Activated CD4-positive, CD25-positive, alpha-beta regulatory T cell treated with anti-CD3 and anti-CD28 coated beads, Interleukin-2, amount 50 U/mL, for 24 hours (primary cell): ENCODE measurements at regions not wholly inside any gene's neighbourhood (a gene's known extent, or its start where the extent isn't known, plus 50 kb on each side); places are given as distances from the start of the nearest gene placed in this dataset.
"Not testable (repeated sequence)": the region's sequence is repeated elsewhere in the genome, so short reads cannot be mapped to it uniquely, and the experiment has no call there.

Experiments
- ATAC-seq, 2 donors: fragments of 150-1000 bp; cut with Tn5 transposase; one replicate each; pipeline ENCODE4 v1.10.0; 2021; ENCODE audit warnings: mild to moderate bottlenecking in 1 of 2, moderate library complexity in 1 of 2

- ATAC-seq = no peak
These were observed 238.8 kb downstream of the IKZF2 start for GRCh38 chr2:212912445-212913103.

DNA sequence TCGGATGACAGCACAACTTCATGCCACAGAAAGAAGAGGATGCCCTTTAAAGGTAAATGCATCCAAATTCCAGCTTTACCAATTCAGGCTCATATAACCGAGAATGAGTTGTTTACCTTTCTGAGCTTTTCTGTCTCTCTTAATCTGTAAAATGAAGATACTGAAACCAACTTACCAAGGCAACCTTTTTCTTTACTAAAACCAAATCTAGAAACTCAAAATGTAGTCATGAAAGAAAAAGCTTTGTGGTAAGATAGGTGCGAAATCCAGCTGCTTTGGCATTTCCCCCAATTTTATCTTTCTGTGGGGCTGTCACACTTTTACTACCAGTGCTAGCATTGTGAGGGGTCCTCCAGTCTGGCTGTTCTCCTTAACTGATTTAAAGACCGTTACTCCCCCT is 240.4 kb downstream of the IKZF2 start:
- peak in 1 of 2 donors; percentile 14 for ATAC-seq

DNA sequence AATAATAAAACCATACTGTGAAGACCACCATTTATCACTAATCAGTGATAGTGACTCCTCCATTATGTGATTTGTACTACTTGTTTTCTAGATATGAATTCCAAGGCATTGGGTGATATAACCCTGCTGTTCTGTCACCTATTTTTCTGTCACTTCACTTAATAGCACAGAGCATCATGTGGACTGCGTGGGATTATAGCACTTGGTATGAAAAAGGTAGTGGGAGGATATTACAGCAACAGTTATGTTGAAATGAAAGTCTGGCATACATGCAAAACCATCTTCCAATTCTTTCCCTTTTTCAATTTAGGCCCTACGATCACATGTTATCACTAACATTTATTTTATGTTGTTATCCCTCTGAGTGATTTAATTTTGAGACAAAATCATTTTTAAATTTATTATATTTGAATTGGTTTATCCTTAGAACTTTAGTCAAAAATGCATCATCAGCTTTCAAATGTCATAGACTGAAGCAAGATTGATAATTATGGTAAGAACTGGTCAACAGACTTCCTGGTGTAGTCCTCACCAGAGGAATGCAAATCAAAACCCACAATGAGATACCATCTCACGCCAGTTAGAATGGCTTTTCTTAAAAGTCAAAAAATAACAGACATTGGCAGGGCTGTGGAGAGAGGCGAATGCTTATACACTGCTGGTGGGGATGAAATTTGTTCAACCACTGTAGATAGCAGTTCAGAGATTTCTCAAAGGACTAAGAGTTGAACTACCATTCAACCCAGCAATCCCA is 242.6 kb downstream of the IKZF2 start:
- no peak for ATAC-seq

- ATAC-seq = no peak
These were observed 243.4 kb downstream of the IKZF2 start for GRCh38 chr2:212908031-212908430.

- no peak for ATAC-seq
These were observed 244.8 kb downstream of the IKZF2 start for GRCh38 chr2:212906620-212907019.

DNA sequence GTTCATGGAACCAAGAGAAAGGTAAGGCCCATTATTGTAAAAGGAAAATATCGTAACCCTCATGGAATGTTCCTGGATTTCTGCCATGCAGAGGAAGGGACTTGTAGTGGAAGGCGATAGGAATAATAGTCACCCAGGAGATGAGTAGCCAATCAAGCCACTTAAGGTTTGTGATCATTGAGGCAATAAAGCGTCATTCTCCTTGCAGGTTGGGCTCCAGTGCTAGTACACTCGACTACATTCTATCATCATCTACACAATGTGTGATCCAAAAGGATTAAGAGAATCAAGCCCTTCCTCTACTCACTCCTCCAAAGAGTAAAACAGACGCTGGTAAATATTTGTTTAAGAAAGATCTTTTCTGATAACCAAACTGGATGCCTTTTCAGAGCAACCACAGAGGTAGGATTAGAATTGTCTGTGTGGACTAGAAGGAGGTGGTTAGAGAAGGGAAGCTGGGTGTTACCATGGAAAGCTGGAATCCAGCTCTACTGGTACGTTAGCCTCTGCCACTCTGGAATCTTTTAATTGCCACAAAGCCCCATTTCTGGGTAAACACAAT is 245.7 kb downstream of the IKZF2 start:
- no peak for ATAC-seq

GRCh38 chr2:212904646-212905045 is 246.8 kb downstream of the IKZF2 start:
- no peak for ATAC-seq

- no peak for ATAC-seq
These were observed 248.0 kb downstream of the IKZF2 start for GRCh38 chr2:212903413-212903812.

DNA sequence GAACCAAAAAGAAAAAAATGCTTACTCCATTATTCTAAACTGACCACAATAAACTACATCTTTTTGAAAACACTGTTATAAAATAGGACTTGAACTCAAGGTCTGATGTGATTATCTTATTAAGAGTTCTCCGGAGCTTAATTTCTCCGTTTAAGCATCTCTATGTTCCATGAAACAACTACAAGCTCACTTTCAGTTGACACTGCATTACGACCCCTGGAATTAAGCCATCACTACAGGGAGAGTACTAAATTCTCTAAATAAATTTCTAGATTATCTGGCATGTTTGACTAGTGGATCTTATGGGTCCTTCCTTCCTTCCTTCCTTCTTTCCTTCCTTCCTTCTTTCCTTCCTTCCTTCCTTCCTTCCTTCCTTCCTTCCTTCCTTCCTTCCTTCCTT is 249.0 kb downstream of the IKZF2 start:
- no peak for ATAC-seq

- ATAC-seq = no peak
These were observed 249.7 kb downstream of the IKZF2 start for GRCh38 chr2:212901604-212902275.

- no peak for ATAC-seq
These were observed 250.7 kb downstream of the IKZF2 start for GRCh38 chr2:212900715-212901114.

DNA sequence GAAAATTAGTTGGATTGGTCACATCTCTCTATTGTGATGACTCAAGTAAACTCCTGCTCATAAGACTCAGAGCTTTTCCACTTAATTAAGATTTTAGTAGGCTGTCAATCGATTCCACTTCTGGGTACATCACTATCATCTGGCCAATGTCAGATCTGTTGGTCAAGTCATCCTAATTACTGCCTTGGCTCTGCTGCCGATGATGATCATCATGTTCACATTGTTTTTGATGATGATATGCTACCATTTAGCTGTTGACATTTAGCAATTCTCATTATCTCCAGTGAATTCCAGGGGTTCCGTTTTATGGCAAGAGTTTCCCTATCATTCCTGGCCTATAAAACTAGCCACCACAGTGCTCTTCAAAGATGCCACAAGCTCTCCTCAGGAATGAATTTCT is 253.4 kb downstream of the IKZF2 start:
- ATAC-seq = no peak

- ATAC-seq = no peak
These were observed 254.1 kb downstream of the IKZF2 start for GRCh38 chr2:212897296-212897695.

DNA sequence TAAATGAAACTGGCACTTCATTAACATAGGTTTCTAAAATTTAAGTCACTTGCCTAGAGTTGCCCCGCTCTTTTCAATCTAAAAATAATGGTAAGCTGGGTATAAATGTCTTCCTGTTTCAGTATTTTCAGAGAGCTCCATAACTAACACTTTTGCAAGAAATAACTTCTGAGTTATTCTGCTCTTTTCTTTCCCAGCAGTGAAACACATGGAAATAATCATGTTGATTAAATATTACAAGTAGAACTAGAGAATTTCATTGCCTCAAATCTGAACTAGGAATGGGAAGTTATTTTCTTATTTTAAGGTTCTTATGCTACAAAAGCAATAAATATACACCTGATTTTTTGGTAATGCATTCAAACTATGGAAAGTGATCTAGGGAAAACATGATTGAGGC is 257.4 kb downstream of the IKZF2 start:
- no peak for ATAC-seq

DNA sequence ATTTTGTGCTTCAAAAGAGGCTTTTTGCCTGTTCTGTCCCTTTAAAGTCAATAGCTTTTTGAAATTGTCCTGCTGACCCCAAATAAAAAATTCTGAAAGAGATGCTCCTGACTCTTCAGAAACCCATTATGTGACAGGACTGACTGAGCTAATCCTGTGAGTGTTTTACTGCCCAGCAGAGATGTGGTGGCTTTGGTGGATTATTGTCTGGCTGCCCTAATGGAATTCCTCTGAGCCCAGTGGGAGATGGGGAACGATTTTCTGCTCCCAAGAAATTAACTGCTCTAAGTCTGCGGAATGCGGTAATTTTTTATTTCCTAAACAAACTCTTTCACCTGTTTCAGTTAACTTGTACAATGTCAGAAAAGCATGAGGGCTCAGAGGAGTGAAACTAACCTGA is 258.2 kb downstream of the IKZF2 start:
- ATAC-seq = no peak

DNA sequence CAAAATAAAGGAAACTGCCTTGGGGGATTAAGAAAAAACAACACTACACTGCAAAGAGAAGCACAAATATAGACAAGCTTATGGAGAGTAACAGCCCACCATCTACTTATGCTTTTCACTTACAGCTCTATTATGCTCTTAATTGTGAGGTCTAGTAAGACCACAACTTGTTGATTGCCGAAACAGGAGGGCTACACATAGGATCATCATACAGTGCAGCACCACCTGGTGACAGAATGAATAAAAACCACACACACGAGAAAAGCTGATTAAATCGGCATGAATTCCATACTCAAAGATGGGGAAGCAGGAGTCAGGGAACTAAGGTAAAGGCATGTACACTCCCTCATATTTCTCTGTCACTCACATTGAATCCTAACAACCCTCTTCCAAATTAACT is 259.2 kb downstream of the IKZF2 start:
- no peak for ATAC-seq

DNA sequence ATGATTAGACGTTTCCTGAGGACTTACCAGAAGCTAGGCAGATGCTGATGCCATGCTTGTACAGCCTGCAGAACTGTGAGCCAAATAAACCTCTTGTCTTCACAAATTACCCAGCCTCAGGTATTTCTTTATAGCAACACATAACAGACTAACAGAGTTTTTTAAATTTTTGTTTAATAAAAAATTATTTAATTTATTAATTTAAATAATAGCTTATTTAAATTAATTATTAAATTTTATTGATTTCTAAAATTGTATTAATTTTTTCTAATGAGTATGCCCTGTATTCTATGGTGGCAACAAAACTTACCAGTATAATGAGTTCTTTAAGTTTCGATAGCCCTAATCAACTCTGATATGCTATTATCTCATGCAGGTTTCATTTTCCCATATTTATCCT is 259.8 kb downstream of the IKZF2 start:
- ATAC-seq = no peak

DNA sequence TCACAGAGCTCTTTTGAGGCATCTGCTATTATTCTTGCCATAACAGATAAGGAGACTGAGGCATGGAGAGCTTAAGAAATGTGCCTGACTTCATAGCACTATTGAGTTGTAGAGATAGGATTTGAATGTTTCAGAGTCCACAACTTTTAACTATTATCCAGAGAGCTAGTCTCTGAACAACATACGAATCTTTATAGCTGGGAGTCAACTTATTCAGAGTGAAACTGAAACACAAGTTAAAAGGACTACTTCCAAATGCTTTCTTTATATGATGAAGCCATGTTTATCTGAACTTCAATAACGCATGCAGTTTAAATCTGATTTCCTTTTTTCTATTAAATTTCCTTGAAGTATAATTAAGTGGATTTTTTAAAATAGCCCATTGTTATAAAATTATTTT is 268.8 kb downstream of the IKZF2 start:
- ATAC-seq = peak; percentile 41 to 45

DNA sequence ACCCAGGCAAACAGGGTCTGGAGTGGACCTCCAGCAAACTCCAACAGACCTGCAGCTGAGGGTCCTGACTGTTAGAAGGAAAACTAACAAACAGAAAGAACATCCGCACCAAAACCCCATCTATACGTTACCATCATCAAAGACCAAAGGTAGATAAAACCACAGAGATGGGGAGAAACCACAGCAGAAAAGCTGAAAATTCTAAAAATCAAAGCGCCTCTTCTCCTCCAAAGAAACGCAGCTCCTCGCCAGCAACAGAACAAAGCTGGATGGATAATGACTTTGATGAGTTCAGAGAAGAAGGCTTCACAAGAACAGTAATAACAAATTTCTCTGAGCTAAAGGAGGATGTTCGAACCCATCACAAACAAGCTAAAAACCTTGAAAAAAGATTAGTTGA is 274.9 kb downstream of the IKZF2 start:
- ATAC-seq = not testable (repeated sequence)

DNA sequence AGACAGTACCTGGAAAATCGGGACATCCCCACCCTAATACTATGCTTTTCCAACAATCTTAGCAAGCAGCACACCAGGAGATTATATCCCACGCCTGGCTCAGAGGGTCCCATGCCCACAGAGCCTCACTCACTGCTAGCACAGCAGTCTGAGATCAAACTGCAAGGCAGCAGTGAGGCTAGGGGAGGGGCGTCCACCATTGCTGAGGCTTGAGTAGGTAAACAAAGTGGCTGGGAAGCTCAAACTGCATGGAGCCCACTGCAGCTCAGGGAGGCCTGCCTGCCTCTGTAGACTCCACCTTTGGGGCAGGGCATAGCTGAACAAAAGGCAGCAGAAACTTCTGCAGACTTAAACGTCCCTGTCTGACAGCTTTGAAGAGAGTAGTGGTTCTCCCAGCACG is 275.5 kb downstream of the IKZF2 start:
- ATAC-seq = not testable (repeated sequence)

DNA sequence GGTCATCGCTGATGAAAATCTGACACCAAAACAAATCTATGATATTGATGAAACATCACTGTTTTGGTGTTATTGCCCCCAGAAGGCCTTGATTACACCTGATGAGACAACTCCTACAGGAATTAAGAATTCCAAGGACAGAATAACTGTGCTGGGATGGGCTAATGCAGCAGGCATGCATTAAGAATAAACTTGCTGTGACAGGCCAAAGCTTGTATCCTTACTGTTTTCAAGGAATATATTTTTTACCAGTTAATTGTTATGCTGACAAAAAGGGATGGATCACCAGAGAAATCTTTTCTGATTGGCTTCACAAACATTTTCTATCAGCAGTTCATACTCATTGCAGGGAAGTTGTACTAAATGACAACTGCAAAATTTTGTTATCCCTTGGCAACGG is 278.2 kb downstream of the IKZF2 start:
- no peak for ATAC-seq

DNA sequence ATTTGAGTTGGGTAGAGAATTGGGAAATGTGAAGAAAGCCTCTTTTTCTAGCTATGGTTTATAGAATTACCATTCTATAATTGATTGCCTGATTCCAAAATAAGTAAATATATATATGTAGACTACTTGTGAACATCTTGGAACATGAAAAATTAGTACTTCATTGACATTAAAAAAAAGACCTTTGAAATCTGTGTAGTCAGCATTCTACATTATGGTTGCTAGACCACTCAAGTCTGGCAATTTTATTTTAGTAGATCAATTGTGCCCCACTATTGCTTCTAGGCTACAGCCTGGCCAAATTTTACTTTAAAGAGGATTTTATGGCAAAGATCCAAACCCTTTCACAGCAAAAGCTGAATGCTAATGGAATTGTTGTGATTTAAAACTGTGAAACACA is 279.8 kb downstream of the IKZF2 start:
- no peak for ATAC-seq

- no peak for ATAC-seq
These were observed 287.2 kb downstream of the IKZF2 start for GRCh38 chr2:212864186-212864585.

DNA sequence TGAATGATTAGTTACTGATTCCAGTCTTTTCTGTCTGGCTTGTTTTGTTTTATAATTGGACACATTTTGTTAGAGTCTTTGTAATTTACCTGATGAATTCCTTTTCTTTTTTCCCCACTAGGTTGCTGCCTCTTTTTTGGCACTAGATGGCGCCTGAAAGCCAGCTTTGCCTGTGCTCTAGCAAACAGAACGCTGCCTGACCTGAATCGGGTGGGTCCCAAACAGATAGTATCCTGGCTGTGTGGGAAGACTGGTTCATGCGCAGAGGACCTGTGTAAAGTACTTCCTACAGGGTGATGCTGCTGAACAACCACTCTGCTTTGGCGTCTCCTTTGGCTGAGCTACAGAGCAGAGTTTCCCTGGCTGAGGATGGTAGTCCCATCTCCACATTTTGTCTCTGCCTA is 288.2 kb downstream of the IKZF2 start:
- peak; percentile 38 to 55 for ATAC-seq
